Upper lobe of left lung (tissue), 4 donors: ENCODE measurements at regions not wholly inside any gene's neighbourhood (a gene's known extent, or its start where the extent isn't known, plus 50 kb on each side); places are given as distances from the start of the nearest gene placed in this dataset.

Experiments
- CTCF ChIP-seq, 6 experiments: fragments of 450-650 bp in 4 of 6; fragments of 200-600 bp in 2 of 6; sonication (generic) in 2 of 6; IDR thresholded peaks; one replicate each; pipeline ENCODE4 v1.5.1; 2016 to 2019; ENCODE audit warnings: antibody characterized with exemption in 6 of 6
- EP300 ChIP-seq, 4 donors: sonication (generic); formaldehyde crosslinking; IDR thresholded peaks; one replicate each; pipeline ENCODE4 v1.5.1; 2017; ENCODE audit warnings: antibody characterized with exemption in 4 of 4, control low read depth in 2 of 4
- POLR2A ChIP-seq, 4 donors: fragments of 450-650 bp; IDR thresholded peaks; one replicate each; pipeline ENCODE4 v1.5.1; 2016 to 2017; ENCODE audit warnings: antibody characterized with exemption in 4 of 4, mild to moderate bottlenecking in 2 of 4
- POLR2AphosphoS5 ChIP-seq, 2 donors: sonication (generic); formaldehyde crosslinking; IDR thresholded peaks; one replicate each; pipeline ENCODE4 v1.5.1; 2017; ENCODE audit warnings: antibody characterized with exemption in 2 of 2

GRCh38 chr13:89803839-89804238 is 1543.6 kb upstream of the MIR17HG start:
- no peak for TF ChIP-seq POLR2A (IDR thresholded peaks at IDR 0.05)
- TF ChIP-seq CTCF (IDR thresholded peaks at IDR 0.05): no peak
- no peak for TF ChIP-seq POLR2AphosphoS5 (IDR thresholded peaks at IDR 0.05)
- TF ChIP-seq EP300 (IDR thresholded peaks at IDR 0.05): no peak
